ENCODE measurements at regions not wholly inside any gene's neighbourhood (a gene's known extent, or its start where the extent isn't known, plus 50 kb on each side); places are given as distances from the start of the nearest gene placed in this dataset.

DNA sequence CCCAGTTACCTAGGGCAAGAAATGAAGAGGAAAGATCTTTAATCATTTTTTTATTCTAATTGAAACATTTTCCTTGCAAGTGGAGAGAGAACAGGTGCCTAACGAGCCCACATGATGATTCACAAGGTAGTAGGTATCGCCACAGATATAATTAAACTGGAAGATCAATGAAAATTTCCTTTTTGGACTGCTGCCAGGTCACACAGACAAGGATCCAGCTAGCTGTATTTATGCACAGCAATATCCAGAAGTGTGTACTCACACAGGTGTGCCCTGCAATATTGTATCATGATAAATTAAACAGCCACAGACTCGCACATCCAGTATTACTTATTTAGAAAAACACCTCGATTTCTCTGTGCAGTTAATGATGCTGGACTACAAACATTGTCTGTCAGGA is 294.0 kb upstream of the SMARCA2 start:
- H3K9me3 ChIP-seq (ENCODE audit: low read depth), result no peaks in the 10 kb centered on the region
- WGBS (ENCODE audit: low lambda C conversion rate, missing lambda C conversion rate), result 44% methylated on average over 4 of the region's 4 CpGs
- H3K36me3 ChIP-seq (replicated peaks; ENCODE audit: insufficient read depth, low read depth), result no peaks in the 10 kb centered on the region
- no peak for DNase-seq (ENCODE audit: low spot score)
- no peak overlapping the region for H3K4me3 ChIP-seq
- no peaks in the 10 kb centered on the region for H3K9me2 ChIP-seq (replicated peaks; ENCODE audit: insufficient read depth)
- H3K4me1 ChIP-seq (ENCODE audit: insufficient read depth), result no peaks in the 10 kb centered on the region
- TF ChIP-seq EZH2 (IDR thresholded peaks at IDR 0.05; ENCODE audit: borderline replicate concordance) (no peak), EZH2phosphoT487 (IDR thresholded peaks at IDR 0.05; ENCODE audit: low read depth, severe bottlenecking, unreplicated experiment) (no peak)
- TF ChIP-seq, protein P1, sequence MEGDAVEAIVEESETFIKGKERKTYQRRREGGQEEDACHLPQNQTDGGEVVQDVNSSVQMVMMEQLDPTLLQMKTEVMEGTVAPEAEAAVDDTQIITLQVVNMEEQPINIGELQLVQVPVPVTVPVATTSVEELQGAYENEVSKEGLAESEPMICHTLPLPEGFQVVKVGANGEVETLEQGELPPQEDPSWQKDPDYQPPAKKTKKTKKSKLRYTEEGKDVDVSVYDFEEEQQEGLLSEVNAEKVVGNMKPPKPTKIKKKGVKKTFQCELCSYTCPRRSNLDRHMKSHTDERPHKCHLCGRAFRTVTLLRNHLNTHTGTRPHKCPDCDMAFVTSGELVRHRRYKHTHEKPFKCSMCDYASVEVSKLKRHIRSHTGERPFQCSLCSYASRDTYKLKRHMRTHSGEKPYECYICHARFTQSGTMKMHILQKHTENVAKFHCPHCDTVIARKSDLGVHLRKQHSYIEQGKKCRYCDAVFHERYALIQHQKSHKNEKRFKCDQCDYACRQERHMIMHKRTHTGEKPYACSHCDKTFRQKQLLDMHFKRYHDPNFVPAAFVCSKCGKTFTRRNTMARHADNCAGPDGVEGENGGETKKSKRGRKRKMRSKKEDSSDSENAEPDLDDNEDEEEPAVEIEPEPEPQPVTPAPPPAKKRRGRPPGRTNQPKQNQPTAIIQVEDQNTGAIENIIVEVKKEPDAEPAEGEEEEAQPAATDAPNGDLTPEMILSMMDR (IDR thresholded peaks at IDR 0.05; ENCODE audit: poor library complexity), result no peak
- no peak overlapping the region for H3K4me2 ChIP-seq
- no peak overlapping the region for H3K27ac ChIP-seq
- H3K27me3 ChIP-seq, result no peaks in the 10 kb centered on the region
- no peaks in the 10 kb centered on the region for H4K20me1 ChIP-seq (ENCODE audit: insufficient read depth, poor library complexity, severe bottlenecking)
- H3K79me2 ChIP-seq, result no peaks in the 10 kb centered on the region
- H2AFZ ChIP-seq, result no peak overlapping the region

DNA sequence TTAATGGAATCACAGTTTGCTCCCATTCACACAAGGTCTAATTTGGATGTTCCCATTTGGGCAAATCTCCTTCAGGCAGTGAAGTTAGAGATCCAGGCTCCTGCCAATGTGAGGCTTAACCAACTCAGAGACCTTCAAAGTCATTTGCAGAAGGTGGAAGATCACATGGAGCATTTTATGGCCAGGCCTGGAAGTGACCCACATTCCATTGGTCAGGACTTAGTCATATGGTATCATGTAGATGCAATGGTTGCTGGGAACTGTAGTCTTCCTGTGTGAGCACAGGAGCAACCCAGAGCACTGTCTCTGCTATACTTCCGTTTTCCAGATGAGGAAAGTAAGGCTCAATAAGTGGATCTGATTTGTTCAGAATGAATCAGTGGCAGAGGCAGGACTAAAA is 292.7 kb upstream of the SMARCA2 start:
- no peak for DNase-seq (ENCODE audit: low spot score)
- H3K9me2 ChIP-seq (replicated peaks; ENCODE audit: insufficient read depth), result no peaks in the 10 kb centered on the region
- no peak overlapping the region for H3K27ac ChIP-seq
- H4K20me1 ChIP-seq (ENCODE audit: insufficient read depth, poor library complexity, severe bottlenecking), result no peaks in the 10 kb centered on the region
- H3K9me3 ChIP-seq (ENCODE audit: low read depth), result no peaks in the 10 kb centered on the region
- H3K79me2 ChIP-seq, result no peaks in the 10 kb centered on the region
- H2AFZ ChIP-seq, result no peak overlapping the region
- H3K4me3 ChIP-seq, result no peak overlapping the region
- H3K36me3 ChIP-seq (replicated peaks; ENCODE audit: insufficient read depth, low read depth), result no peaks in the 10 kb centered on the region
- H3K27me3 ChIP-seq, result no peaks in the 10 kb centered on the region
- H3K4me2 ChIP-seq, result no peak overlapping the region
- no peaks in the 10 kb centered on the region for H3K4me1 ChIP-seq (ENCODE audit: insufficient read depth)
- no peak for TF ChIP-seq EZH2phosphoT487 (IDR thresholded peaks at IDR 0.05; ENCODE audit: low read depth, severe bottlenecking, unreplicated experiment)
- TF ChIP-seq, protein P1 (IDR thresholded peaks at IDR 0.05; ENCODE audit: poor library complexity), result no peak
- TF ChIP-seq EZH2 (IDR thresholded peaks at IDR 0.05; ENCODE audit: borderline replicate concordance), result no peak
- 73% methylated on average over 1 of the region's 1 CpG for WGBS (ENCODE audit: low lambda C conversion rate, missing lambda C conversion rate)

DNA sequence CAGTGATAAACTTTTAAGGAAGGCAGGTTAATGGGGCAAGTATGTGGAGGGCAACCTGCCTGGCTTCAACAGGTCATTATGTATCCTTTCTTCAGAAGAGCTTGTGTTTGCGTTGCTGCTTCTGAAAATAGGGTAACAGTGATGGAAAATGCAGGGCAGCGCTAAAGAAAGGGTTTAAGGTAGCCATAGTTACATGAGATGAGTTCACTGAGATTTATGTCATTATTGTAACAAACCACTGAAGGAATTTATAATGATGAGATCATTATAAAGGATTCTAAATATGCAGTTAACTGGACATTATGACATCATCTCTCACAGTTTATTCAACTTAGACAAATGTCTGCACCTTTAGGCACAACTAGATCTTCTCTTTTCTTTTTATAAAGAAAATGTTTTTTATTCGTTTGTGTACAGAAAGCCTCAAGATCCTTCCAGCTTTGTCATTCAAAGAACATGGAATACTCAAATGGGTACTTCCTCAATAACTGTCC is 291.6 kb upstream of the SMARCA2 start:
- Histone ChIP-seq H3K27ac (no peak overlapping the region), H4K20me1 (ENCODE audit: insufficient read depth, poor library complexity, severe bottlenecking) (no peaks in the 10 kb centered on the region), H3K36me3 (replicated peaks; ENCODE audit: insufficient read depth, low read depth) (no peaks in the 10 kb centered on the region), H3K79me2 (no peaks in the 10 kb centered on the region), H3K9me3 (ENCODE audit: low read depth) (no peaks in the 10 kb centered on the region), H3K4me1 (ENCODE audit: insufficient read depth) (no peaks in the 10 kb centered on the region), H2AFZ (no peak overlapping the region), H3K27me3 (no peaks in the 10 kb centered on the region), H3K9me2 (replicated peaks; ENCODE audit: insufficient read depth) (no peaks in the 10 kb centered on the region), H3K4me3 (no peak overlapping the region), H3K4me2 (no peak overlapping the region)
- DNase-seq (ENCODE audit: low spot score), result no peak
- no peak for TF ChIP-seq EZH2 (IDR thresholded peaks at IDR 0.05; ENCODE audit: borderline replicate concordance)
- TF ChIP-seq, protein P1 (IDR thresholded peaks at IDR 0.05; ENCODE audit: poor library complexity), result no peak
- no peak for TF ChIP-seq EZH2phosphoT487 (IDR thresholded peaks at IDR 0.05; ENCODE audit: low read depth, severe bottlenecking, unreplicated experiment)
- WGBS (ENCODE audit: low lambda C conversion rate, missing lambda C conversion rate), result 63% methylated on average over 3 of the region's 3 CpGs

Data from hepatocyte (in vitro differentiated cells).